Liver (tissue), 8 donors: ENCODE measurements at regions not wholly inside any gene's neighbourhood (a gene's known extent, or its start where the extent isn't known, plus 50 kb on each side); places are given as distances from the start of the nearest gene placed in this dataset.

ENCODE experiments used
- DNase-seq: peaks from one replicate; pipeline ENCODE4 v3.0.0-alpha.2; 2017; ENCODE audit warnings: low spot score
- H3K27ac ChIP-seq, 2 donors: one replicate each; pipeline ENCODE4 v1.7.0; 2013; ENCODE audit warnings: inconsistent platforms in 2 of 2, low read length in 2 of 2, control low read depth in 1 of 2, low read depth in 1 of 2, mild to moderate bottlenecking in 1 of 2
- H3K27me3 ChIP-seq, 4 donors: one replicate each; pipeline versions ENCODE4 v1.6.1 to v1.7.0; 2013; ENCODE audit warnings: low read length in 3 of 4, inconsistent platforms in 1 of 4, mild to moderate bottlenecking in 1 of 4, moderate library complexity in 1 of 4; ENCODE audit not compliant: control insufficient read depth in 4 of 4, insufficient read depth in 4 of 4
- H3K36me3 ChIP-seq, 4 donors: one replicate each; pipeline versions ENCODE4 v1.6.1 to v1.7.0; 2013; ENCODE audit warnings: low read length in 3 of 4, mild to moderate bottlenecking in 3 of 4, low read depth in 1 of 4, moderate library complexity in 1 of 4; ENCODE audit not compliant: control insufficient read depth in 4 of 4, insufficient read depth in 3 of 4
- H3K4me1 ChIP-seq, 4 donors: one replicate each; pipeline versions ENCODE4 v1.6.1 to v1.7.0; 2013; ENCODE audit warnings: low read length in 3 of 4, mild to moderate bottlenecking in 3 of 4, moderate library complexity in 1 of 4; ENCODE audit not compliant: control insufficient read depth in 4 of 4, insufficient read depth in 4 of 4
- H3K4me3 ChIP-seq, 3 donors: one replicate each; pipeline versions ENCODE4 v1.6.1 to v1.7.0; 2013; ENCODE audit warnings: low read length in 3 of 3, control low read depth in 1 of 3, low read depth in 1 of 3, mild to moderate bottlenecking in 1 of 3
- H3K9ac ChIP-seq, 2 donors: one replicate each; pipeline ENCODE4 v1.7.0; 2013; ENCODE audit warnings: low read length in 2 of 2, mild to moderate bottlenecking in 2 of 2, moderate library complexity in 2 of 2, control low read depth in 1 of 2, low read depth in 1 of 2
- H3K9me3 ChIP-seq, 4 donors: one replicate each; pipeline versions ENCODE4 v1.6.1 to v1.7.0; 2013; ENCODE audit warnings: low read length in 3 of 4; ENCODE audit not compliant: control insufficient read depth in 4 of 4
- CTCF ChIP-seq: fragments of 150-350 bp; IDR thresholded peaks from 2 replicates; pipeline ENCODE4 v1.5.1; 2017; ENCODE audit warnings: improper control_type of control experiment, low read depth, low read length; ENCODE audit not compliant: missing input control
- EGR1 ChIP-seq, 2 donors: IDR thresholded peaks; 2 replicates each; pipeline ENCODE4 v1.6.1; 2016 to 2018; ENCODE audit warnings: antibody characterized with exemption in 2 of 2, low read depth in 2 of 2
- FOXA1 ChIP-seq: IDR thresholded peaks from 2 replicates; pipeline ENCODE4 v1.6.1; 2016; ENCODE audit warnings: antibody characterized with exemption
- GABPA ChIP-seq, 2 donors: IDR thresholded peaks in 1 of 2; conservative IDR thresholded peaks in 1 of 2; 2 replicates each; pipeline ENCODE4 v1.6.1; 2016; ENCODE audit warnings: antibody characterized with exemption in 2 of 2, mild to moderate bottlenecking in 1 of 2, moderate library complexity in 1 of 2
- HNF4G ChIP-seq: IDR thresholded peaks from 2 replicates; pipeline ENCODE4 v1.6.1; 2016; ENCODE audit warnings: antibody characterized with exemption
- JUND ChIP-seq, 2 donors: IDR thresholded peaks; 2 replicates each; pipeline ENCODE4 v1.6.1; 2016; ENCODE audit warnings: antibody characterized with exemption in 2 of 2
- MAX ChIP-seq: IDR thresholded peaks from 2 replicates; pipeline ENCODE4 v1.6.1; 2016; ENCODE audit warnings: antibody characterized with exemption
- NR2F2 ChIP-seq: IDR thresholded peaks from 2 replicates; pipeline ENCODE4 v1.6.1; 2016; ENCODE audit warnings: antibody characterized with exemption
- RAD21 ChIP-seq, 2 donors: IDR thresholded peaks; 2 replicates each; pipeline ENCODE4 v1.6.1; 2016; ENCODE audit warnings: antibody characterized with exemption in 2 of 2, mild to moderate bottlenecking in 2 of 2
- RXRA ChIP-seq, 2 donors: IDR thresholded peaks; 2 replicates each; pipeline ENCODE4 v1.6.1; 2017 to 2018; ENCODE audit warnings: antibody characterized with exemption in 2 of 2, mild to moderate bottlenecking in 1 of 2
- SP1 ChIP-seq: IDR thresholded peaks from 2 replicates; pipeline ENCODE4 v1.6.1; 2018; ENCODE audit warnings: antibody characterized with exemption, mild to moderate bottlenecking
- TAF1 ChIP-seq: conservative IDR thresholded peaks from 2 replicates; pipeline ENCODE4 v1.6.1; 2016; ENCODE audit warnings: antibody characterized with exemption, mild to moderate bottlenecking
- YY1 ChIP-seq: IDR thresholded peaks from 2 replicates; pipeline ENCODE4 v1.6.1; 2016; ENCODE audit warnings: antibody characterized with exemption, mild to moderate bottlenecking
- ZBTB33 ChIP-seq: IDR thresholded peaks from 2 replicates; pipeline ENCODE4 v1.6.1; 2016; ENCODE audit warnings: antibody characterized with exemption
- WGBS: extraction: QIAGEN DNeasy Blood & Tissue Kit; methylation state at CpG from one replicate; pipeline ENCODE4 v1.1.7; 2013; 5-methylcytosine and 5-hydroxymethylcytosine counted together
- donor health status: healthy.
- donor health status: healthy.
- donor health status: healthy.
- donor health status: healthy.
- donor health status: healthy.

- H3K27ac ChIP-seq: no peak overlapping the region
- no peak for DNase-seq
- no peak overlapping the region for H3K9ac ChIP-seq
- 93% methylated on average over 2 of the region's 2 CpGs for WGBS
- H3K27me3 ChIP-seq: no peaks in the 10 kb centered on the region
- H3K4me1 ChIP-seq: no peaks in the 10 kb centered on the region
- TF ChIP-seq EGR1 (IDR thresholded peaks at IDR 0.05; ENCODE audit: low read depth in 2 of 2): no peak
- no peak for TF ChIP-seq NR2F2
- TF ChIP-seq JUND (IDR thresholded peaks at IDR 0.05): no peak
- TF ChIP-seq MAX: no peak
- TF ChIP-seq GABPA (IDR thresholded peaks at IDR 0.05 in 1 of 2, conservative IDR thresholded peaks at IDR 0.05 in 1 of 2): no peak
- no peak for TF ChIP-seq ZBTB33
- H3K4me3 ChIP-seq: no peak overlapping the region
- H3K9me3 ChIP-seq: no peaks in the 10 kb centered on the region
- no peaks in the 10 kb centered on the region for H3K36me3 ChIP-seq
These were observed 75.6 kb upstream of the AGA start for GRCh38 chr4:177517862-177518261.

- Histone ChIP-seq H3K9ac (no peak overlapping the region), H3K27ac (no peak overlapping the region), H3K36me3 (no peaks in the 10 kb centered on the region), H3K27me3 (no peaks in the 10 kb centered on the region), H3K4me1 (no peaks in the 10 kb centered on the region), H3K9me3 (no peaks in the 10 kb centered on the region), H3K4me3 (no peak overlapping the region)
- no peak for DNase-seq
- no peak for TF ChIP-seq HNF4G
- TF ChIP-seq CTCF: no peak
- TF ChIP-seq ZBTB33: no peak
- TF ChIP-seq FOXA1: no peak
- TF ChIP-seq TAF1: no peak
- TF ChIP-seq YY1: no peak
- no peak for TF ChIP-seq RAD21 (IDR thresholded peaks at IDR 0.05)
- TF ChIP-seq SP1: no peak
- no peak for TF ChIP-seq NR2F2
- TF ChIP-seq RXRA (IDR thresholded peaks at IDR 0.05): no peak
- TF ChIP-seq EGR1 (IDR thresholded peaks at IDR 0.05; ENCODE audit: low read depth in 2 of 2): no peak
- WGBS: 91% methylated on average over 7 of the region's 7 CpGs
These were observed 77.4 kb upstream of the AGA start for GRCh38 chr4:177519481-177520260.
